ENCODE measurements at regions not wholly inside any gene's neighbourhood (a gene's known extent, or its start where the extent isn't known, plus 50 kb on each side); places are given as distances from the start of the nearest gene placed in this dataset.

GRCh38 chr19:28927456-28927855 is 285.5 kb downstream of the UQCRFS1 start:
- TF ChIP-seq CTCF (IDR thresholded peaks at IDR 0.05) = no peak
- no peak for TF ChIP-seq POLR2A (IDR thresholded peaks at IDR 0.05)

All from heart left ventricle (tissue), 13 donors.